Cardiac muscle cell (in vitro differentiated cells and primary cell): ENCODE measurements at regions not wholly inside any gene's neighbourhood (a gene's known extent, or its start where the extent isn't known, plus 50 kb on each side); places are given as distances from the start of the nearest gene placed in this dataset.
A peak's percentile ranks its signal among the peaks of the same experiment; 100 is the strongest.

Source experiments
- DNase-seq, 2 donors: peaks; one replicate each; pipeline versions ENCODE4 v3.0.0 to v3.0.0-alpha.2; 2010 to 2017; ENCODE audit warnings: low read depth in 1 of 2, low spot score in 1 of 2
- H3K27ac ChIP-seq: fragments of 200-600 bp; sonication (generic); 2 replicates; pipeline ENCODE4 v1.5.1; 2016
- H3K27me3 ChIP-seq: fragments of 200-600 bp; sonication (generic); 2 replicates; pipeline ENCODE4 v1.6.0; 2016; ENCODE audit warnings: control low read depth
- H3K36me3 ChIP-seq: fragments of 200-600 bp; sonication (generic); 2 replicates; pipeline ENCODE4 v1.5.1; 2016; ENCODE audit warnings: control low read depth
- H3K4me1 ChIP-seq: fragments of 200-600 bp; sonication (generic); 2 replicates; pipeline ENCODE4 v1.8.1; 2017; ENCODE audit warnings: low read depth, mild to moderate bottlenecking, mixed run types
- H3K4me3 ChIP-seq: fragments of 200-600 bp; sonication (generic); 2 replicates; pipeline ENCODE4 v1.5.1; 2016; ENCODE audit warnings: mild to moderate bottlenecking
- H3K9me3 ChIP-seq: fragments of 200-600 bp; sonication (generic); 2 replicates; pipeline ENCODE4 v1.5.1; 2017; ENCODE audit warnings: low read depth, mild to moderate bottlenecking, control low read depth
- TF ChIP-seq, protein P1 (sequence below): IDR thresholded peaks from 2 replicates; pipeline ENCODE4 v1.5.1; 2012; ENCODE audit warnings: low read depth, mild to moderate bottlenecking, low read length

- H3K36me3 ChIP-seq: no peaks in the 10 kb centered on the region
- H3K4me1 ChIP-seq: no peaks in the 10 kb centered on the region
- H3K4me3 ChIP-seq: no peak overlapping the region
- DNase-seq: no peak
- TF ChIP-seq, protein P1, sequence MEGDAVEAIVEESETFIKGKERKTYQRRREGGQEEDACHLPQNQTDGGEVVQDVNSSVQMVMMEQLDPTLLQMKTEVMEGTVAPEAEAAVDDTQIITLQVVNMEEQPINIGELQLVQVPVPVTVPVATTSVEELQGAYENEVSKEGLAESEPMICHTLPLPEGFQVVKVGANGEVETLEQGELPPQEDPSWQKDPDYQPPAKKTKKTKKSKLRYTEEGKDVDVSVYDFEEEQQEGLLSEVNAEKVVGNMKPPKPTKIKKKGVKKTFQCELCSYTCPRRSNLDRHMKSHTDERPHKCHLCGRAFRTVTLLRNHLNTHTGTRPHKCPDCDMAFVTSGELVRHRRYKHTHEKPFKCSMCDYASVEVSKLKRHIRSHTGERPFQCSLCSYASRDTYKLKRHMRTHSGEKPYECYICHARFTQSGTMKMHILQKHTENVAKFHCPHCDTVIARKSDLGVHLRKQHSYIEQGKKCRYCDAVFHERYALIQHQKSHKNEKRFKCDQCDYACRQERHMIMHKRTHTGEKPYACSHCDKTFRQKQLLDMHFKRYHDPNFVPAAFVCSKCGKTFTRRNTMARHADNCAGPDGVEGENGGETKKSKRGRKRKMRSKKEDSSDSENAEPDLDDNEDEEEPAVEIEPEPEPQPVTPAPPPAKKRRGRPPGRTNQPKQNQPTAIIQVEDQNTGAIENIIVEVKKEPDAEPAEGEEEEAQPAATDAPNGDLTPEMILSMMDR: no peak
- H3K27me3 ChIP-seq: no peaks in the 10 kb centered on the region
- no peaks in the 10 kb centered on the region for H3K9me3 ChIP-seq
- H3K27ac ChIP-seq: no peak overlapping the region
These were observed 77.7 kb upstream of the NFIB start for GRCh38 chr9:14391620-14392019.

DNA sequence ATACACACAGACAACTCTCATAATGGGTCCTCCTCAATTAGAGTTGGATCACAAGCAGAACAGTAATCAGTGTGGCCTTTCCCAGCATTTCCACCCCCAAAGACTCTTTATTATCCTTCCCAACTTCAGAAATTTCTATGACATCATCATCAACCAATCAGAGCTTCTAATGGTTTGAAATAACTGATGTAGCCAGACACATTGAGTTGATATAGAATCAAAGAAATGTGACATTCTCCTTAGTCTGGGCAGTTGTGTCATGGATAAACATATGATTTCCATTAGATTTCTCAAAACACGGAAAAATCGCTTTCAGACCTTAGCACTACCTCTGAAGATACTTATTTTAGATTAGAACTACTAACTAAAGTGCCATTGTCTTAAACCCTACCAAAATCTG is 75.7 kb upstream of the NFIB start:
- H3K27me3 ChIP-seq: no peaks in the 10 kb centered on the region

GRCh38 chr9:14389146-14389545 is 75.2 kb upstream of the NFIB start:
- H3K4me3 ChIP-seq: no peak overlapping the region
- no peaks in the 10 kb centered on the region for H3K4me1 ChIP-seq
- no peaks in the 10 kb centered on the region for H3K9me3 ChIP-seq
- H3K27me3 ChIP-seq: no peaks in the 10 kb centered on the region
- TF ChIP-seq, protein P1: no peak
- no peaks in the 10 kb centered on the region for H3K36me3 ChIP-seq
- no peak overlapping the region for H3K27ac ChIP-seq
- DNase-seq: peak in 1 of 2 donors; percentile 43

More for the DNA sequence above, 75.7 kb upstream of the NFIB start:
- DNase-seq: no peak
- H3K27ac ChIP-seq: no peak overlapping the region
- no peak overlapping the region for H3K4me3 ChIP-seq
- H3K4me1 ChIP-seq: no peaks in the 10 kb centered on the region
- H3K9me3 ChIP-seq: no peaks in the 10 kb centered on the region
- no peaks in the 10 kb centered on the region for H3K36me3 ChIP-seq
- TF ChIP-seq, protein P1: no peak

GRCh38 chr9:14383773-14384172 is 69.8 kb upstream of the NFIB start:
- H3K9me3 ChIP-seq: no peaks in the 10 kb centered on the region
- H3K36me3 ChIP-seq: no peaks in the 10 kb centered on the region
- H3K4me3 ChIP-seq: no peak overlapping the region
- no peak overlapping the region for H3K27ac ChIP-seq
- H3K4me1 ChIP-seq: no peaks in the 10 kb centered on the region
- H3K27me3 ChIP-seq: no peaks in the 10 kb centered on the region
- no peak for DNase-seq
- TF ChIP-seq, protein P1: no peak

- TF ChIP-seq, protein P1: no peak
- peak; percentile 32 to 81 for DNase-seq
- Histone ChIP-seq H3K4me1 (no peaks in the 10 kb centered on the region), H3K27ac (no peak overlapping the region), H3K9me3 (no peaks in the 10 kb centered on the region), H3K4me3 (no peak overlapping the region), H3K27me3 (no peaks in the 10 kb centered on the region), H3K36me3 (no peaks in the 10 kb centered on the region)
These were observed 69.4 kb upstream of the NFIB start for GRCh38 chr9:14383294-14383693.
